ENCODE measurements at regions not wholly inside any gene's neighbourhood (a gene's known extent, or its start where the extent isn't known, plus 50 kb on each side); places are given as distances from the start of the nearest gene placed in this dataset.

DNA sequence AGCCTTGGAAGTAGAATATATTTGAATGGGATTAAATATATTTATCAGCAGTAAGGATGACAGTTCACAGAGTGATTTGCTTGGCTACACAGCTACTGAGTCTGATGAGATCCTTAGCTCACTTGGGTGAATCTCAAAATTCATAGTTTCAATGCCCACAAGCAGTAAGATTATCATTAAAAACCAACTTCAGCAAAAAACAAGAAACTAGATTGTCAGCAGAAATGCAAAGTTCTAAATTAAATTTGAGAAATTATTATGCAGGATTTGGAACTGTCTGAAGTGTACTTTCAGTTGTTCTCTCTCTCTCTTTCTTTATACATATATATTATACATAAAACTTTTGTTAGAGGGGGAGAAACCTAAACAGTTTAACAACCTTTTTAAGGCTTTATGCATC, 288.8 kb upstream of the SASH1 start:
- intact Hi-C loops (cut with micrococcal nuclease): no loop called here
- H4K20me1 ChIP-seq (ENCODE audit: insufficient read depth, low read length): no peaks in the 10 kb centered on the region
- no peak for TF ChIP-seq CTCF (IDR thresholded peaks at IDR 0.05)
- no peaks in the 10 kb centered on the region for H3K4me1 ChIP-seq (ENCODE audit: control insufficient read depth in 1 of 2, insufficient read depth in 2 of 2, low read length in 2 of 2)
- H3K36me3 ChIP-seq (replicated peaks in 1 of 2; ENCODE audit: control insufficient read depth in 1 of 2, insufficient read depth in 2 of 2, low read length in 2 of 2): no peaks in the 10 kb centered on the region
- no peak overlapping the region for H3K4me2 ChIP-seq (replicated peaks; ENCODE audit: extremely low read depth, low read length, poor library complexity, severe bottlenecking)
- no peaks in the 10 kb centered on the region for H3K79me2 ChIP-seq (ENCODE audit: insufficient read depth, low read length)
- H3K9me3 ChIP-seq (replicated peaks in 1 of 2; ENCODE audit: control insufficient read depth in 1 of 2, insufficient read depth in 1 of 2, low read length in 2 of 2): peaks cover 4 to 6% of the 10 kb centered on the region in 2 donors
- no peaks in the 10 kb centered on the region for H3K4me1 Mint-ChIP-seq
- no peak overlapping the region for H3K27ac Mint-ChIP-seq
- H2AFZ ChIP-seq (ENCODE audit: insufficient read depth, low read depth, low read length, poor library complexity, severe bottlenecking): no peak overlapping the region
- H3K36me3 Mint-ChIP-seq: no peaks in the 10 kb centered on the region
- H3K9me3 Mint-ChIP-seq: peaks cover 2 to 18% (median 9%) of the 10 kb centered on the region in 7 donors
- H3K27ac ChIP-seq (ENCODE audit: low read depth in 1 of 2, low read length in 2 of 2): no peak overlapping the region
- no peaks in the 10 kb centered on the region for H3K27me3 ChIP-seq (ENCODE audit: control insufficient read depth in 2 of 2, insufficient read depth in 2 of 2, low read length in 2 of 2)
- no peak for DNase-seq
- H3K4me3 Mint-ChIP-seq: no peak overlapping the region
- H3K9ac ChIP-seq (ENCODE audit: insufficient read depth, low read length, poor library complexity, severe bottlenecking): no peak overlapping the region
- no peaks in the 10 kb centered on the region for H3K27me3 Mint-ChIP-seq (ENCODE audit: low read depth in 3 of 3)
- H3K4me3 ChIP-seq (replicated peaks in 1 of 3; ENCODE audit: low read depth in 2 of 3, low read length in 3 of 3): no peak overlapping the region

- H3K4me3 Mint-ChIP-seq: no peak overlapping the region
- no peaks in the 10 kb centered on the region for H3K36me3 ChIP-seq (replicated peaks in 1 of 2; ENCODE audit: control insufficient read depth in 1 of 2, insufficient read depth in 2 of 2, low read length in 2 of 2)
- no peaks in the 10 kb centered on the region for H3K79me2 ChIP-seq (ENCODE audit: insufficient read depth, low read length)
- no peak overlapping the region for H3K4me2 ChIP-seq (replicated peaks; ENCODE audit: extremely low read depth, low read length, poor library complexity, severe bottlenecking)
- H2AFZ ChIP-seq (ENCODE audit: insufficient read depth, low read depth, low read length, poor library complexity, severe bottlenecking): no peak overlapping the region
- no peaks in the 10 kb centered on the region for H4K20me1 ChIP-seq (ENCODE audit: insufficient read depth, low read length)
- no peaks in the 10 kb centered on the region for H3K4me1 ChIP-seq (ENCODE audit: control insufficient read depth in 1 of 2, insufficient read depth in 2 of 2, low read length in 2 of 2)
- peaks cover 6 to 10% of the 10 kb centered on the region in 2 donors for H3K9me3 ChIP-seq (replicated peaks in 1 of 2; ENCODE audit: control insufficient read depth in 1 of 2, insufficient read depth in 1 of 2, low read length in 2 of 2)
- H3K27ac Mint-ChIP-seq: no peak overlapping the region
- H3K27me3 ChIP-seq (ENCODE audit: control insufficient read depth in 2 of 2, insufficient read depth in 2 of 2, low read length in 2 of 2): no peaks in the 10 kb centered on the region
- intact Hi-C loops (cut with micrococcal nuclease): no loop called here
- H3K9me3 Mint-ChIP-seq: peaks cover 2 to 21% (median 12%) of the 10 kb centered on the region in 7 donors
- no peaks in the 10 kb centered on the region for H3K27me3 Mint-ChIP-seq (ENCODE audit: low read depth in 3 of 3)
- WGBS (ENCODE audit: insufficient coverage): no CpG with 5 or more reads among the region's 1 CpG
- H3K4me1 Mint-ChIP-seq: no peaks in the 10 kb centered on the region
- DNase-seq: no peak
- H3K27ac ChIP-seq (ENCODE audit: low read depth in 1 of 2, low read length in 2 of 2): no peak overlapping the region
- no peak for TF ChIP-seq CTCF (IDR thresholded peaks at IDR 0.05)
- H3K4me3 ChIP-seq (replicated peaks in 1 of 3; ENCODE audit: low read depth in 2 of 3, low read length in 3 of 3): no peak overlapping the region
- H3K36me3 Mint-ChIP-seq: no peaks in the 10 kb centered on the region
- no peak overlapping the region for H3K9ac ChIP-seq (ENCODE audit: insufficient read depth, low read length, poor library complexity, severe bottlenecking)
Measured at GRCh38 chr6:148054219-148054618, 288.4 kb upstream of the SASH1 start.
